HepG2 (cell line): ENCODE measurements at regions not wholly inside any gene's neighbourhood (a gene's known extent, or its start where the extent isn't known, plus 50 kb on each side); places are given as distances from the start of the nearest gene placed in this dataset.

Experiments
- E2F5 ChIP-seq: sonication (generic); formaldehyde crosslinking; conservative IDR thresholded peaks from 2 replicates; pipeline ENCODE4 v1.4.0; 2020; ENCODE audit warnings: missing genetic modification reagents
- RELA ChIP-seq: sonication (generic); formaldehyde crosslinking; IDR thresholded peaks from 2 replicates; pipeline ENCODE4 v1.4.0; 2020; ENCODE audit warnings: missing genetic modification reagents
- ZNF354B ChIP-seq: sonication (generic); formaldehyde crosslinking; IDR thresholded peaks from 2 replicates; pipeline ENCODE4 v1.8.0; 2022; ENCODE audit warnings: mild to moderate bottlenecking, missing genetic modification reagents
- TF ChIP-seq, protein P1 (sequence below): sonication (generic); formaldehyde crosslinking; IDR thresholded peaks from 2 replicates; pipeline ENCODE4 v1.8.1; 2023; ENCODE audit warnings: mild to moderate bottlenecking, missing genetic modification reagents

- TF ChIP-seq RELA: no peak
- TF ChIP-seq, protein P1, sequence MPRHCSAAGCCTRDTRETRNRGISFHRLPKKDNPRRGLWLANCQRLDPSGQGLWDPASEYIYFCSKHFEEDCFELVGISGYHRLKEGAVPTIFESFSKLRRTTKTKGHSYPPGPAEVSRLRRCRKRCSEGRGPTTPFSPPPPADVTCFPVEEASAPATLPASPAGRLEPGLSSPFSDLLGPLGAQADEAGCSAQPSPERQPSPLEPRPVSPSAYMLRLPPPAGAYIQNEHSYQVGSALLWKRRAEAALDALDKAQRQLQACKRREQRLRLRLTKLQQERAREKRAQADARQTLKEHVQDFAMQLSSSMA (CRISPR knock-in tag): no peak
- TF ChIP-seq ZNF354B (CRISPR knock-in tag): no peak
- no peak for TF ChIP-seq E2F5 (CRISPR knock-in tag)
Measured at GRCh38 chr11:122598971-122599370, 56.6 kb upstream of the UBASH3B start.
